ENCODE measurements at regions not wholly inside any gene's neighbourhood (a gene's known extent, or its start where the extent isn't known, plus 50 kb on each side); places are given as distances from the start of the nearest gene placed in this dataset.

GRCh38 chr3:88616413-88616812 lies 466.7 kb downstream of the C3orf38 start:
- TF ChIP-seq POLR2AphosphoS5 (IDR thresholded peaks at IDR 0.05; ENCODE audit: borderline replicate concordance, low read depth, low read length) (no peak), EZH2 (IDR thresholded peaks at IDR 0.05) (no peak), FOXP2 (optimal IDR thresholded peaks at IDR 0.05; ENCODE audit: control extremely low read depth, extremely low read length, insufficient read depth) (no peak)

Measured in SK-N-MC (cell line).